PC-3 (cell line): ENCODE measurements at regions not wholly inside any gene's neighbourhood (a gene's known extent, or its start where the extent isn't known, plus 50 kb on each side); places are given as distances from the start of the nearest gene placed in this dataset.

Experiments used
- ATAC-seq: fragments of 200-7000 bp; cut with Tn5 transposase; 2 replicates; pipeline ENCODE4 v1.9.1; 2020; ENCODE audit warnings: mild to moderate bottlenecking, moderate library complexity
- BruUV-seq: library from RNA; stranded (reverse); fragments of 400-500 nt; replicated peaks from 2 replicates; lab custom pipeline; 2021; lab: Mats Ljungman, UMichigan
- CTCF ChIA-PET: fragments of 300-600 bp; sonication (Branson Sonifier 250); formaldehyde crosslinking; loops from one replicate; lab custom pipeline; 2022; ENCODE audit warnings: antibody characterized with exemption; lab: Charles Lee
- POLR2A ChIA-PET: fragments of 300-600 bp; sonication (Branson Sonifier 250); formaldehyde crosslinking; loops from one replicate; lab custom pipeline; 2022; ENCODE audit warnings: antibody characterized with exemption; ENCODE audit not compliant: unreplicated experiment; lab: Charles Lee
- DNase-seq: peaks from one replicate; pipeline ENCODE4 v3.0.0-alpha.2; 2015
- H2AFZ ChIP-seq: fragments of 300-600 bp; sonication (generic); 2 replicates; pipeline ENCODE4 v1.6.0; 2016; ENCODE audit warnings: antibody characterized with exemption, low read length
- H3F3A ChIP-seq: fragments of 300-600 bp; sonication (generic); one replicate; pipeline ENCODE4 v1.6.0; 2017; ENCODE audit warnings: antibody characterized with exemption, low read length, control low read depth, mild to moderate bottlenecking; ENCODE audit not compliant: unreplicated experiment
- H3K27ac ChIP-seq: fragments of 300-600 bp; sonication (generic); 2 replicates; pipeline ENCODE4 v1.5.1; 2016; ENCODE audit warnings: mild to moderate bottlenecking, low read length
- H3K27me3 ChIP-seq: fragments of 300-600 bp; sonication (generic); 2 replicates; pipeline ENCODE4 v1.6.1; 2016; ENCODE audit warnings: low read length, mixed read lengths
- H3K36me3 ChIP-seq: fragments of 300-600 bp; sonication (generic); 2 replicates; pipeline ENCODE4 v1.6.1; 2016; ENCODE audit warnings: low read depth, mixed run types, low read length, mixed read lengths
- H3K4me1 ChIP-seq: fragments of 300-600 bp; sonication (generic); 2 replicates; pipeline ENCODE4 v1.5.1; 2016; ENCODE audit warnings: low read length; ENCODE audit not compliant: insufficient read depth
- H3K4me2 ChIP-seq: fragments of 300-600 bp; sonication (generic); 2 replicates; pipeline ENCODE4 v1.6.0; 2016; ENCODE audit warnings: low read length
- H3K4me3 ChIP-seq: fragments of 300-600 bp; sonication (generic); 2 replicates; pipeline ENCODE4 v1.5.1; 2016; ENCODE audit warnings: mild to moderate bottlenecking, low read length, mixed read lengths
- H3K79me2 ChIP-seq: fragments of 300-600 bp; sonication (generic); 2 replicates; pipeline ENCODE4 v1.6.1; 2017; ENCODE audit warnings: low read length, mixed read lengths
- H3K9ac ChIP-seq: fragments of 300-600 bp; sonication (generic); 2 replicates; pipeline ENCODE4 v1.6.0; 2016; ENCODE audit warnings: mild to moderate bottlenecking, low read length
- H3K9me2 ChIP-seq: fragments of 300-600 bp; sonication (generic); replicated peaks from 2 replicates; pipeline ENCODE4 v1.6.1; 2016; ENCODE audit warnings: mixed run types, low read length, mixed read lengths
- H3K9me3 ChIP-seq: fragments of 300-600 bp; sonication (generic); 2 replicates; pipeline ENCODE4 v1.6.1; 2016; ENCODE audit warnings: low read length, mixed read lengths
- H4K20me1 ChIP-seq: fragments of 300-600 bp; sonication (generic); 2 replicates; pipeline ENCODE4 v1.6.1; 2016; ENCODE audit warnings: low read length, mixed read lengths
- CTCF ChIP-seq: fragments of 300-600 bp; sonication (generic); conservative IDR thresholded peaks from 2 replicates; pipeline ENCODE4 v1.5.1; 2017; ENCODE audit warnings: antibody characterized with exemption, low read depth, mild to moderate bottlenecking, low read length
- EZH2 ChIP-seq: fragments of 300-600 bp; sonication (generic); IDR thresholded peaks from one replicate; pipeline ENCODE4 v1.6.1; 2017; ENCODE audit warnings: antibody characterized with exemption, mild to moderate bottlenecking, low read length; ENCODE audit not compliant: unreplicated experiment
- EZH2phosphoT487 ChIP-seq: fragments of 300-600 bp; sonication (generic); IDR thresholded peaks from 2 replicates; pipeline ENCODE4 v1.6.1; 2018; ENCODE audit warnings: mild to moderate bottlenecking, antibody characterized with exemption, low read length, borderline replicate concordance
- intact Hi-C: fragments of 100-400 bp; cut with micrococcal nuclease; formaldehyde crosslinking; loops from 2 replicates; pipeline ENCODE4 v1.9.0; 2023

DNA sequence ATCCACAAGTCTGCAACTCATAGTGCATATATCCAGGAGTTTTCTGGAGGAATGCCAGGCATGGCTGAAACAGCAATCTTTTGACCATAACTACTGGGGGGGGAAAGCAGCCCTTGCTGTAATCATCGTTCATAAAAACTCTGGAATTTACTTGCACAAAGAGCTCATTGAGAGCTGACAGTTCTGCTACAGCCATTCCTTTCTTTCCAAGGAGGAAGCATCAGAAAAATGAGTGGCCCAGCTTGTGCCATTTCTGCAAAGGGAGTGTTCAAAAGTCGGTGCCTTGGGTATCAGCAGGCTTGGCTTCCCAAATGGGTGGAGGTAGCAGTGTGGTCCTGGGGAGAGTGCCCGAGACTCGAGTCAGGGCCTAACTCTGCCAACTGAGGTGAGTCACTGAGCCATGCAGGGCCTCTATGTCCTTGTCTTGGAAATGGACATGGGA, 101.5 kb downstream of the GCNT1 start:
- no peaks in the 10 kb centered on the region for H4K20me1 ChIP-seq
- no peaks in the 10 kb centered on the region for H3F3A ChIP-seq
- ATAC-seq (no peak), DNase-seq (no peak)
- ChIA-PET CTCF (no interaction called here), POLR2A (interaction anchor here (0.6 kb wide), 1 partner anchor 1634 kb away, joined by 3 read pairs; no protein-coding TSS in a partner anchor)
- no peak overlapping the region for H3K27ac ChIP-seq
- H3K4me1 ChIP-seq = no peaks in the 10 kb centered on the region
- intact Hi-C loops = no loop called here
- no peaks in the 10 kb centered on the region for H3K9me2 ChIP-seq
- H3K79me2 ChIP-seq = no peaks in the 10 kb centered on the region
- H3K36me3 ChIP-seq = no peaks in the 10 kb centered on the region
- no peaks in the 10 kb centered on the region for H3K9me3 ChIP-seq
- no TSS peak for BruUV-seq
- no peak overlapping the region for H2AFZ ChIP-seq
- H3K27me3 ChIP-seq = no peaks in the 10 kb centered on the region
- no peak overlapping the region for H3K9ac ChIP-seq
- H3K4me2 ChIP-seq = no peak overlapping the region
- no peak overlapping the region for H3K4me3 ChIP-seq
- TF ChIP-seq EZH2 (no peak), EZH2phosphoT487 (no peak), CTCF (no peak)

DNA sequence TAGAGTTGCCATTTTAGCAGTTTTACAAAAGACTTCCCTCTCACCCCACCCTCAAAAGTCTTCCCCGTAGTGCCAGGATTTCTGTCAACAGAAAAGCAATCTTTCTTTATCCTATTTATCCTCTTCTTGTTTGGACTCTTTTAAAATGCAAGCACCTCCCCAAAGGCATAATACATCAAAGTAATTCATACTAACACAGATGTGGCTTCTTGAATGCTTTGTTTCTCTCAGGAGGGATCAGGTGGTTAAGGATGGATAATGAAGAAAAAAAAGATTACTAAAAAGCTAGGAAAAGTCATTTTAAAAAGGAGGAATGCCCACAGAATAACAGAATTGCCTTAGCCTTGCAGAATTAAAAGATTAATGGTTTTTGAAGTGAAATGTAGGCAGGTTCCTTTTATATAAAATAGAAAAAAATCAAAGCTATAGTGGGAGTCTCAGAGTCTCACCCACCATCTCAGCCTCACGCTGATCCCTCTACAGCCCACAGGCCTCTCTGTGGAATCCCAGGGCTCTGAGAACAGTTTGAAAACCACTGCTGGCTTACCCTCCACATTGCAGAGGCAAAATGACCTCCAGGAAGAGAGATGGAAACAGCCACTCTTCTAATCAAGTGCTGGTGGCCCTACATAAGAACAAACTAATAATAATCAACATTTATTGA, 102.2 kb downstream of the GCNT1 start:
- no TSS peak for BruUV-seq
- no peak overlapping the region for H3K4me3 ChIP-seq
- H3K79me2 ChIP-seq = no peaks in the 10 kb centered on the region
- H4K20me1 ChIP-seq = no peaks in the 10 kb centered on the region
- ATAC-seq (no peak), DNase-seq (no peak)
- H3K9ac ChIP-seq = no peak overlapping the region
- H3K4me1 ChIP-seq = no peaks in the 10 kb centered on the region
- POLR2A ChIA-PET = no interaction called here
- no peak for TF ChIP-seq CTCF
- no peak for TF ChIP-seq EZH2
- no peak for TF ChIP-seq EZH2phosphoT487
- no peak overlapping the region for H3K4me2 ChIP-seq
- no peak overlapping the region for H3K27ac ChIP-seq
- CTCF ChIA-PET = no interaction called here
- H3F3A ChIP-seq = no peaks in the 10 kb centered on the region
- H3K36me3 ChIP-seq = no peaks in the 10 kb centered on the region
- H3K9me2 ChIP-seq = no peaks in the 10 kb centered on the region
- H3K27me3 ChIP-seq = no peaks in the 10 kb centered on the region
- intact Hi-C loops = no loop called here
- H2AFZ ChIP-seq = no peak overlapping the region
- no peaks in the 10 kb centered on the region for H3K9me3 ChIP-seq
